Erythroblast (primary cell): ENCODE measurements at regions not wholly inside any gene's neighbourhood (a gene's known extent, or its start where the extent isn't known, plus 50 kb on each side); places are given as distances from the start of the nearest gene placed in this dataset.

ENCODE experiments used
- GATA1 ChIP-seq: IDR thresholded peaks from 2 replicates; pipeline ENCODE4 v1.6.1; 2011; ENCODE audit warnings: low read depth, mild to moderate bottlenecking, control low read depth, low read length, moderate library complexity
- POLR2A ChIP-seq: IDR thresholded peaks from 2 replicates; pipeline ENCODE4 v1.6.1; 2011; ENCODE audit warnings: mild to moderate bottlenecking, low read length

DNA sequence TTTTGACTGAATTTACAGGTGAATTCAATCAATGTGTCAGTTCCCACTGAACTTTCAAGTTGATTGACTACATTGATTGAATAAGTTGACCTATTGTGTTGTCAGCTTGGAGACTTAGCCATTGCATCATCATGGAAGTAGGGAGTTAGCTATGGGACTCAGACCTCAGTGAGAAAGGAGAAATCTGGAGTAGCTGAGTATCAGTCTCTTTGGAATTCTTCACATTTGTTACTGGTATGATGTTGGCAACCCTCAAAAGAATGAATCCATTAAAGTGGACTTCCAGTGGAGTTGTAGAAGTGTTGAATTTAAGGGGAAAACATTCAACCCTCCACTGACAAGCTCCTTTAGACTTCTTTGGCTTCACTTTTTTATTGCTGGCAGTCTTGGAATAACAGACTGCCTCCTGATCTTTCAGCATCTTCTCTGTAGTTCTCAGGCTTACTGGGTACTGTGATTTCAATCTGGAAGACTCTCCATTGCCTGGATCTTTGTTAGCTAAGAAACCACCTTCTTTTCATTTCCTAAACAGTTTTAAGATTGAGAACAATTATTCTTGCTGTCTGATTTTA, 160.3 kb upstream of the NRP1 start:
- TF ChIP-seq POLR2A, result no peak
- TF ChIP-seq GATA1, result no peak
